H1 (cell line): ENCODE measurements at regions not wholly inside any gene's neighbourhood (a gene's known extent, or its start where the extent isn't known, plus 50 kb on each side); places are given as distances from the start of the nearest gene placed in this dataset.

ENCODE experiments used
- CTCF ChIA-PET: fragments of 300-600 bp; sonication (Branson Sonifier 250); formaldehyde crosslinking; loops from one replicate; lab custom pipeline; 2021; ENCODE audit not compliant: partially characterized antibody; lab: Charles Lee
- POLR2A ChIA-PET: fragments of 300-600 bp; sonication (Branson Sonifier 250); formaldehyde crosslinking; loops from one replicate; lab custom pipeline; 2021; ENCODE audit warnings: inconsistent platforms; ENCODE audit not compliant: partially characterized antibody; lab: Charles Lee
- DNase-seq, 2 experiments: peaks; one replicate each; pipeline versions ENCODE4 v3.0.0 to v3.0.0-alpha.2; 2010 to 2022; ENCODE audit warnings: low spot score in 2 of 2, low read depth in 1 of 2, mixed read lengths in 1 of 2
- FAIRE-seq: peaks from 2 replicates; lab custom pipeline; 2011; peaks lifted over from hg19 to GRCh38; lab: Jason Lieb, UNC
- H2AFZ ChIP-seq: 2 replicates; pipeline ENCODE4 v1.8.1; 2012; ENCODE audit warnings: low read length, inconsistent platforms
- H2AK5ac ChIP-seq: 2 replicates; pipeline ENCODE4 v1.6.1; 2013; ENCODE audit warnings: low read depth, low read length
- H2BK120ac ChIP-seq: replicated peaks from 2 replicates; pipeline ENCODE3; 2013; ENCODE audit warnings: low read depth, low read length, inconsistent platforms
- H2BK12ac ChIP-seq: 2 replicates; pipeline ENCODE4 v1.6.1; 2013; ENCODE audit warnings: low read depth, low read length
- H2BK15ac ChIP-seq: 2 replicates; pipeline ENCODE4 v1.6.1; 2013; ENCODE audit warnings: low read length
- H2BK20ac ChIP-seq: 2 replicates; pipeline ENCODE4 v1.6.1; 2013; ENCODE audit warnings: low read length
- H2BK5ac ChIP-seq: 2 replicates; pipeline ENCODE4 v1.6.1; 2013; ENCODE audit warnings: low read depth, low read length
- H3K14ac ChIP-seq: 2 replicates; pipeline ENCODE4 v1.6.1; 2013; ENCODE audit warnings: inconsistent platforms; ENCODE audit not compliant: insufficient read length
- H3K18ac ChIP-seq: 2 replicates; pipeline ENCODE4 v1.6.1; 2013; ENCODE audit warnings: low read length; ENCODE audit errors: extremely low read depth
- H3K23ac ChIP-seq: 2 replicates; pipeline ENCODE4 v1.6.1; 2013; ENCODE audit warnings: inconsistent platforms; ENCODE audit not compliant: insufficient read length
- H3K23me2 ChIP-seq: 2 replicates; pipeline ENCODE4 v1.6.1; 2013; ENCODE audit warnings: low read depth, low read length
- H3K27ac ChIP-seq: 2 replicates; pipeline ENCODE4 v1.6.1; 2011; ENCODE audit warnings: low read depth, low read length, inconsistent platforms
- H3K27me3 ChIP-seq, 4 experiments: replicated peaks in 1 of 4; 1 replicate in 1 of 4; 2 replicates in 3 of 4; pipeline versions ENCODE4 v1.6.1 to v1.8.1; 2011 to 2013; ENCODE audit warnings: low read length in 3 of 4, mild to moderate bottlenecking in 3 of 4, inconsistent platforms in 2 of 4, mixed read lengths in 2 of 4, moderate library complexity in 1 of 4; ENCODE audit not compliant: control insufficient read depth in 3 of 4, insufficient read depth in 3 of 4; ENCODE audit errors: extremely low read depth in 1 of 4
- H3K36me3 ChIP-seq, 4 experiments: 2 replicates each; pipeline versions ENCODE4 v1.6.1 to v1.8.1; 2011 to 2013; ENCODE audit warnings: mild to moderate bottlenecking in 4 of 4, low read length in 3 of 4, moderate library complexity in 2 of 4, control low read depth in 1 of 4, inconsistent platforms in 1 of 4; ENCODE audit not compliant: insufficient read depth in 4 of 4, control insufficient read depth in 2 of 4
- H3K4ac ChIP-seq: replicated peaks from 2 replicates; pipeline ENCODE3; 2013; ENCODE audit warnings: low read length, low read depth, mixed read lengths, inconsistent platforms; ENCODE audit not compliant: insufficient read length
- H3K4me1 ChIP-seq, 4 experiments: replicated peaks in 1 of 4; 1 replicate in 1 of 4; 2 replicates in 3 of 4; pipeline versions ENCODE4 v1.6.1 to v1.8.1; 2011 to 2013; ENCODE audit warnings: low read length in 3 of 4, inconsistent platforms in 2 of 4, mixed read lengths in 1 of 4; ENCODE audit not compliant: insufficient read depth in 4 of 4, control insufficient read depth in 3 of 4
- H3K4me2 ChIP-seq, 2 experiments: 2 replicates each; pipeline versions ENCODE4 v1.6.1 to v1.8.1; 2011 to 2013; ENCODE audit warnings: low read depth in 2 of 2, low read length in 2 of 2, control low read depth in 1 of 2, inconsistent platforms in 1 of 2, mild to moderate bottlenecking in 1 of 2; ENCODE audit not compliant: insufficient read depth in 1 of 2
- H3K4me3 ChIP-seq, 4 experiments: fragments of 200-600, 300-600 bp in 1 of 4; sonication (generic), shearing (Covaris generic), sonication (Bioruptor Twin) in 1 of 4; 2 replicates each; pipeline versions ENCODE4 v1.5.1 to v1.8.1; 2011 to 2016; ENCODE audit warnings: low read length in 4 of 4, low read depth in 3 of 4, control low read depth in 2 of 4, inconsistent platforms in 2 of 4, mild to moderate bottlenecking in 2 of 4, mixed read lengths in 1 of 4, moderate library complexity in 1 of 4; ENCODE audit not compliant: insufficient read depth in 2 of 4; ENCODE audit errors: extremely low read depth in 1 of 4
- H3K56ac ChIP-seq: replicated peaks from 2 replicates; pipeline ENCODE3; 2013; ENCODE audit warnings: low read depth, mild to moderate bottlenecking, mixed read lengths, low read length, inconsistent platforms; ENCODE audit not compliant: insufficient read length
- H3K79me1 ChIP-seq: 2 replicates; pipeline ENCODE4 v1.6.1; 2013; ENCODE audit warnings: low read depth, low read length, control low read depth
- H3K79me2 ChIP-seq, 2 experiments: 2 replicates each; pipeline versions ENCODE4 v1.6.1 to v1.8.1; 2012 to 2013; ENCODE audit warnings: low read length in 2 of 2, mild to moderate bottlenecking in 2 of 2, inconsistent platforms in 1 of 2; ENCODE audit not compliant: insufficient read depth in 2 of 2, control insufficient read depth in 1 of 2
- H3K9ac ChIP-seq, 4 experiments: replicated peaks in 1 of 4; 1 replicate in 1 of 4; 2 replicates in 3 of 4; pipeline versions ENCODE4 v1.6.1 to v1.8.1; 2011 to 2013; ENCODE audit warnings: low read depth in 3 of 4, low read length in 3 of 4, control low read depth in 2 of 4, mild to moderate bottlenecking in 2 of 4, moderate library complexity in 2 of 4, inconsistent platforms in 1 of 4; ENCODE audit errors: extremely low read depth in 1 of 4
- H3K9me3 ChIP-seq, 2 experiments: 2 replicates each; pipeline versions ENCODE4 v1.6.1 to v1.8.1; 2012 to 2013; ENCODE audit warnings: mild to moderate bottlenecking in 2 of 2, moderate library complexity in 2 of 2, control low read depth in 1 of 2, inconsistent platforms in 1 of 2, low read depth in 1 of 2, low read length in 1 of 2, mixed read lengths in 1 of 2; ENCODE audit not compliant: insufficient read depth in 2 of 2
- H4K20me1 ChIP-seq, 2 experiments: replicated peaks in 1 of 2; 2 replicates each; pipeline versions ENCODE3 to v1.8.1; 2011 to 2013; ENCODE audit warnings: inconsistent platforms in 2 of 2, low read length in 2 of 2, mild to moderate bottlenecking in 1 of 2; ENCODE audit not compliant: insufficient read depth in 2 of 2, control insufficient read depth in 1 of 2
- H4K5ac ChIP-seq: 2 replicates; pipeline ENCODE4 v1.6.1; 2013; ENCODE audit warnings: low read length, low read depth, mixed read lengths, inconsistent platforms; ENCODE audit not compliant: insufficient read length
- H4K8ac ChIP-seq: 2 replicates; pipeline ENCODE4 v1.8.0; 2013; ENCODE audit warnings: mild to moderate bottlenecking, moderate library complexity, low read length, inconsistent platforms; ENCODE audit not compliant: insufficient read depth; ENCODE audit errors: extremely low read depth
- H4K91ac ChIP-seq: replicated peaks from 2 replicates; pipeline ENCODE3; 2013; ENCODE audit warnings: low read length, mixed read lengths, inconsistent platforms; ENCODE audit not compliant: insufficient read length
- CEBPB ChIP-seq: IDR thresholded peaks from 2 replicates; pipeline ENCODE4 v1.6.1; 2012; ENCODE audit warnings: low read depth, low read length
- POLR2A ChIP-seq, 2 experiments: IDR thresholded peaks; 1 replicate in 1 of 2; 2 replicates in 1 of 2; pipeline ENCODE4 v1.6.1; 2011; ENCODE audit warnings: low read depth in 2 of 2, low read length in 2 of 2, mild to moderate bottlenecking in 2 of 2; ENCODE audit errors: control extremely low read depth in 1 of 2
- POU5F1 ChIP-seq: IDR thresholded peaks from 2 replicates; pipeline ENCODE4 v1.6.1; 2011; ENCODE audit warnings: low read depth, mild to moderate bottlenecking, low read length, moderate library complexity
- SAP30 ChIP-seq: fragments of 300-600 bp; sonication (generic); IDR thresholded peaks from 2 replicates; pipeline ENCODE4 v1.7.1; 2012; ENCODE audit warnings: low read length, moderate library complexity, mild to moderate bottlenecking, inconsistent platforms; ENCODE audit not compliant: insufficient read depth, insufficient replicate concordance
- TAF1 ChIP-seq: IDR thresholded peaks from 2 replicates; pipeline ENCODE4 v1.6.1; 2011; ENCODE audit warnings: mild to moderate bottlenecking, low read depth, low read length
- USF2 ChIP-seq: IDR thresholded peaks from 2 replicates; pipeline ENCODE4 v1.6.1; 2011; ENCODE audit warnings: low read length, improper control_type of control experiment
- WGBS, 2 experiments: shearing (Covaris generic) in 1 of 2; methylation state at CpG; one replicate each; pipeline versions ENCODE4 v1.1.6 to v1.1.7; 2013 to 2015; ENCODE audit warnings: low lambda C conversion rate in 2 of 2, mixed read lengths in 2 of 2, inconsistent platforms in 1 of 2, low coverage in 1 of 2, missing lambda C conversion rate in 1 of 2; ENCODE audit not compliant: insufficient replicate concordance in 2 of 2, insufficient coverage in 1 of 2, insufficient read length in 1 of 2; ENCODE audit errors: extremely low coverage in 1 of 2, missing lambda C conversion rate in 1 of 2; 5-methylcytosine and 5-hydroxymethylcytosine counted together
- TF ChIP-seq, protein P1 (sequence below): IDR thresholded peaks from 2 replicates; pipeline ENCODE4 v1.6.1; 2012; ENCODE audit warnings: low read length, inconsistent platforms

DNA sequence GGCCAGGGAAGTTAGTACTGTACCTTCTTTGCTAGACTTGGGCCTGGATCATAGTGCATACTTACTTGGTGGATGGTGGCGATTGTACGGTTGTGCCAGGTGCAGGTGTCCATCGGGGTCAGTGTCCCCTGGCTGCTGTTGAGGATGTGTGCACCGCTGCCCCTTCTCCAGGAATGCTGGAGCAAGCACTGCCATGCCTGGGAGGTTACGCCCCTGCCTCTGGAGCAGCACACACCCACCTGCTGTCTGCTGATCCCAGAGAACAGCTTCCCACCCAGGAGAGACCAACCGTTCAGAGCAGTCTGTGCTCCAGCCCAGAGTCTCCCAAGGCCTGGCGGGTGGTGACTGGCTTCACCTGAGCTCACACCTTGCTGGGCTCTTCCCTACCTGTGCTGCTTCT is 286.8 kb upstream of the HS6ST1 start:
- Histone ChIP-seq H4K20me1 (peaks cover 0 to 3% of the 10 kb centered on the region in 2 experiments), H3K27ac (no peak overlapping the region), H2AK5ac (peak overlapping the region; percentile 88; the same call in 1 of the 2 replicates), H2BK15ac (0 out of 2 replicates have a peak overlapping the region, but pooled peaks have one; percentile 49), H4K8ac (peak overlapping the region; percentile 60; the same call in 1 of the 2 replicates), H3K18ac (no peak overlapping the region), H3K27me3 (no peaks in the 10 kb centered on the region), H4K5ac (no peak overlapping the region), H3K79me1 (no peaks in the 10 kb centered on the region), H4K91ac (peak overlapping the region; percentile 51), H3K14ac (no peak overlapping the region), H3K4ac (no peak overlapping the region), H2BK20ac (0 out of 2 replicates have a peak overlapping the region, but pooled peaks have one; percentile 34), H3K9ac (no peak overlapping the region), H3K36me3 (no peaks in the 10 kb centered on the region), H3K9me3 (no peaks in the 10 kb centered on the region), H3K79me2 (no peaks in the 10 kb centered on the region), H3K56ac (no peak overlapping the region), H2BK5ac (0 out of 2 replicates have a peak overlapping the region, but pooled peaks have one; percentile 6), H3K23me2 (no peaks in the 10 kb centered on the region), H2BK12ac (no peak overlapping the region), H3K4me2 (no peak overlapping the region), H2BK120ac (no peak overlapping the region), H3K23ac (no peak overlapping the region), H3K4me3 (no peak overlapping the region), H2AFZ (no peak overlapping the region), H3K4me1 (peaks cover 0 to 9% (median under 1%) of the 10 kb centered on the region in 4 experiments; a peak in 3 of 7 replicates)
- DNase-seq = no peak
- POLR2A ChIA-PET = interaction anchor here (0.7 kb wide), 1 partner anchor 14 kb away, joined by 3 read pairs; no protein-coding TSS in a partner anchor
- CTCF ChIA-PET = interaction anchor here (1.2 kb wide), 1 partner anchor 109 kb away, joined by 4 read pairs; no protein-coding TSS in a partner anchor
- no peak for FAIRE-seq
- 94% methylated on average over 7 of the region's 7 CpGs; no CpG with 5 or more reads in 1 of the 2 experiments for WGBS, 2 experiments
- no peak for TF ChIP-seq TAF1
- no peak for TF ChIP-seq POLR2A (IDR thresholded peaks at IDR 0.05; ENCODE audit: control extremely low read depth in 1 of 2, low read depth in 2 of 2, low read length in 2 of 2)
- no peak for TF ChIP-seq SAP30
- TF ChIP-seq, protein P1, sequence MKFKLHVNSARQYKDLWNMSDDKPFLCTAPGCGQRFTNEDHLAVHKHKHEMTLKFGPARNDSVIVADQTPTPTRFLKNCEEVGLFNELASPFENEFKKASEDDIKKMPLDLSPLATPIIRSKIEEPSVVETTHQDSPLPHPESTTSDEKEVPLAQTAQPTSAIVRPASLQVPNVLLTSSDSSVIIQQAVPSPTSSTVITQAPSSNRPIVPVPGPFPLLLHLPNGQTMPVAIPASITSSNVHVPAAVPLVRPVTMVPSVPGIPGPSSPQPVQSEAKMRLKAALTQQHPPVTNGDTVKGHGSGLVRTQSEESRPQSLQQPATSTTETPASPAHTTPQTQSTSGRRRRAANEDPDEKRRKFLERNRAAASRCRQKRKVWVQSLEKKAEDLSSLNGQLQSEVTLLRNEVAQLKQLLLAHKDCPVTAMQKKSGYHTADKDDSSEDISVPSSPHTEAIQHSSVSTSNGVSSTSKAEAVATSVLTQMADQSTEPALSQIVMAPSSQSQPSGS = no peak
- TF ChIP-seq USF2 = no peak
- no peak for TF ChIP-seq CEBPB
- TF ChIP-seq POU5F1 = no peak
